ENCODE measurements at regions not wholly inside any gene's neighbourhood (a gene's known extent, or its start where the extent isn't known, plus 50 kb on each side); places are given as distances from the start of the nearest gene placed in this dataset.

DNA sequence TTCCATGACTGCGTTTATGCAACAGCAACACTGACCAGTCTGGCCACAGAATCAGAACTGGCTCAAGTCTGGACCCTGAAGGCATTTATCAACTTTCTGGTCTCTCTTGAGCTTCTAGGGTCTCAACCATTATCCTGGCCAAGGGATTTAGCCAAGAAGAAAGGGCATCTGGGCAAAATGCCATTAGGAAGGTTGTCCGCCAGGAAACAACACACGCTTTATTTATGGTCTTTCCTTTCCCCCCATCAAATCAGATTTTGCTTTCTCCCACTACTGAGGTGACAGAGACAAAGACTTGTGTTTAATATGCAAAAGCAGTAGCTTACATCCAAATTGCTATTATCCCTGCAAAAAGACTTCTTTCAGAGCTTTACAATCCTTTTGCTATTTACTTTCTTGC lies 81.6 kb upstream of the PPP2R5A start:
- TF ChIP-seq JUND (IDR thresholded peaks at IDR 0.05; ENCODE audit: low read depth) = no peak
- in situ Hi-C loops (cut with HindIII; ENCODE audit: low pct_unique_long_range_greater_than_20kb, low sequenced_read_pairs) = no loop called here
- DNase-seq (ENCODE audit: low read depth in 1 of 2, low spot score in 1 of 2) = no peak

- TF ChIP-seq JUND (IDR thresholded peaks at IDR 0.05; ENCODE audit: low read depth) = no peak
- in situ Hi-C loops (cut with HindIII; ENCODE audit: low pct_unique_long_range_greater_than_20kb, low sequenced_read_pairs) = no loop called here
- DNase-seq (ENCODE audit: low read depth in 1 of 2, low spot score in 1 of 2) = no peak
Observed at GRCh38 chr1:212205006-212205405, 80.2 kb upstream of the PPP2R5A start.

GRCh38 chr1:212205843-212206242 lies 79.4 kb upstream of the PPP2R5A start:
- no peak for TF ChIP-seq JUND (IDR thresholded peaks at IDR 0.05; ENCODE audit: low read depth)
- in situ Hi-C loops (cut with HindIII; ENCODE audit: low pct_unique_long_range_greater_than_20kb, low sequenced_read_pairs) = no loop called here
- no peak for DNase-seq (ENCODE audit: low read depth in 1 of 2, low spot score in 1 of 2)

GRCh38 chr1:212207118-212207517 lies 78.1 kb upstream of the PPP2R5A start:
- in situ Hi-C loops (cut with HindIII; ENCODE audit: low pct_unique_long_range_greater_than_20kb, low sequenced_read_pairs) = no loop called here
- TF ChIP-seq JUND (IDR thresholded peaks at IDR 0.05; ENCODE audit: low read depth) = no peak
- DNase-seq (ENCODE audit: low read depth in 1 of 2, low spot score in 1 of 2) = no peak

GRCh38 chr1:212207822-212208520 lies 77.2 kb upstream of the PPP2R5A start:
- DNase-seq (ENCODE audit: low read depth in 1 of 2, low spot score in 1 of 2) = no peak
- in situ Hi-C loops (cut with HindIII; ENCODE audit: low pct_unique_long_range_greater_than_20kb, low sequenced_read_pairs) = no loop called here
- no peak for TF ChIP-seq JUND (IDR thresholded peaks at IDR 0.05; ENCODE audit: low read depth)

GRCh38 chr1:212208978-212209644 lies 76.1 kb upstream of the PPP2R5A start:
- no peak for TF ChIP-seq JUND (IDR thresholded peaks at IDR 0.05; ENCODE audit: low read depth)
- DNase-seq (ENCODE audit: low read depth in 1 of 2, low spot score in 1 of 2) = no peak
- in situ Hi-C loops (cut with HindIII; ENCODE audit: low pct_unique_long_range_greater_than_20kb, low sequenced_read_pairs) = no loop called here

- no peak for TF ChIP-seq JUND (IDR thresholded peaks at IDR 0.05; ENCODE audit: low read depth)
- in situ Hi-C loops (cut with HindIII; ENCODE audit: low pct_unique_long_range_greater_than_20kb, low sequenced_read_pairs) = no loop called here
- no peak for DNase-seq (ENCODE audit: low read depth in 1 of 2, low spot score in 1 of 2)
Observed at GRCh38 chr1:212211371-212211770, 73.8 kb upstream of the PPP2R5A start.

GRCh38 chr1:212212343-212212742 lies 72.9 kb upstream of the PPP2R5A start:
- no peak for TF ChIP-seq JUND (IDR thresholded peaks at IDR 0.05; ENCODE audit: low read depth)
- in situ Hi-C loops (cut with HindIII; ENCODE audit: low pct_unique_long_range_greater_than_20kb, low sequenced_read_pairs) = no loop called here
- no peak for DNase-seq (ENCODE audit: low read depth in 1 of 2, low spot score in 1 of 2)

DNA sequence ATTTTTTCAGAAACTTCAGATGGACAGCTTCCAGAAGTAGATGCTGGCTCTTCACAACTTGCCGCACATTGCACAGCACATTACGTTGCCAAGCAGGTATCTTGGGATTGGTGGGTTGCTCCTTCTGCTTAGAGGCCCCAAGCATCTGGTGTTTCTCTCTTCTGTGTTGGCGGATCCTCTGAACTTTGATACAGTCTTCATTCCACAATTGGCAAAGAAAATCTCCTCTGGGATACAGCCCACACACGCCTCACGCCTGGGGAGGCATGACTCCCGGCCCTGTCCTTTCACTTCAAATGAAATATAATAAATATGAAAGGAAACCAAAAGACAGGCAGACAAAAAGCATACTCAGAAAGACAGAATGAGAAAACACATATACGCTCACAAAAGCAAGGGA lies 72.3 kb upstream of the PPP2R5A start:
- TF ChIP-seq JUND (IDR thresholded peaks at IDR 0.05; ENCODE audit: low read depth) = no peak
- no peak for DNase-seq (ENCODE audit: low read depth in 1 of 2, low spot score in 1 of 2)
- in situ Hi-C loops (cut with HindIII; ENCODE audit: low pct_unique_long_range_greater_than_20kb, low sequenced_read_pairs) = no loop called here

DNA sequence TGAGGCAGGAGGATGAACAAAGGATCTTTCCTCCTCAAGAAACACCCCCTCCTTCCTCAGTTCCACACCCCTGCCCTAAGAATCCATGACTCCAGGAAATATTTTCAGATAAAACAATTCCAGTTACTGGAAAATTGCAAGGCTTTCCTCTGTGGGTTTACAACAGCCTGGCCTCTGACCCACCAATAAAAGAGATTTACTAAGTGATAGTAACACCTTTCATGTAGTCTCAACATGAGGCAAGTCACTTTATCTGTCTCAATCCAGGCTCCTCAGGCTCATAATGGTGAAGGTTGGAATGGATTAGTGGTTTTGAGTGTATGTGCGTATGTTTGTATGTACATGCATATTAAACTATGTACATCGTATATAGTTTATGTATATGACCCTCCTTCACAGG lies 71.4 kb upstream of the PPP2R5A start:
- no peak for TF ChIP-seq JUND (IDR thresholded peaks at IDR 0.05; ENCODE audit: low read depth)
- in situ Hi-C loops (cut with HindIII; ENCODE audit: low pct_unique_long_range_greater_than_20kb, low sequenced_read_pairs) = no loop called here
- DNase-seq (ENCODE audit: low read depth in 1 of 2, low spot score in 1 of 2) = no peak

DNA sequence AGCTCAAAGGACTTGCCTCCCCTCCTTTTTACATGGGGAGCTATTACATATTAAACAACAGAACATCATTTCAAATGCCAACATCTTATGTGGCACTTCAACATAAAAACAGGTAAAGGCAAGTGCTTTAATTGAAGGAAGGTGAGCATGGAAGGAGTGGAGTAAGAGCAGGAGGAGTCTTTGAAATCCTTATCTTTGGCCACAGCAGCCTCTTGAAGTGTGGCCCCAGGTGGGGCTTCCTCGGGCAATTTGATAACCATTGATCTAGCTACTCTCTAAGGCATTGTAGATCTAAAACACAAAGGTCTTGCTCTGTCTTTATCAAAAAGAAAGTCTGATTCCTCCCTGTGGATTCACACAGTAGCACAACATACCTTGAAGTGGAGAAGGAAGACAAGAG lies 70.9 kb upstream of the PPP2R5A start:
- TF ChIP-seq JUND (IDR thresholded peaks at IDR 0.05; ENCODE audit: low read depth) = no peak
- in situ Hi-C loops (cut with HindIII; ENCODE audit: low pct_unique_long_range_greater_than_20kb, low sequenced_read_pairs) = no loop called here
- DNase-seq (ENCODE audit: low read depth in 1 of 2, low spot score in 1 of 2) = no peak

- no peak for TF ChIP-seq JUND (IDR thresholded peaks at IDR 0.05; ENCODE audit: low read depth)
- no peak for DNase-seq (ENCODE audit: low read depth in 1 of 2, low spot score in 1 of 2)
- in situ Hi-C loops (cut with HindIII; ENCODE audit: low pct_unique_long_range_greater_than_20kb, low sequenced_read_pairs) = no loop called here
Observed at GRCh38 chr1:212215910-212216309, 69.3 kb upstream of the PPP2R5A start.

GRCh38 chr1:212217633-212218032 lies 67.6 kb upstream of the PPP2R5A start:
- in situ Hi-C loops (cut with HindIII; ENCODE audit: low pct_unique_long_range_greater_than_20kb, low sequenced_read_pairs) = no loop called here
- TF ChIP-seq JUND (IDR thresholded peaks at IDR 0.05; ENCODE audit: low read depth) = no peak
- DNase-seq (ENCODE audit: low read depth in 1 of 2, low spot score in 1 of 2) = no peak

- in situ Hi-C loops (cut with HindIII; ENCODE audit: low pct_unique_long_range_greater_than_20kb, low sequenced_read_pairs) = no loop called here
- DNase-seq (ENCODE audit: low read depth in 1 of 2, low spot score in 1 of 2) = no peak
- TF ChIP-seq JUND (IDR thresholded peaks at IDR 0.05; ENCODE audit: low read depth) = no peak
Observed at GRCh38 chr1:212218065-212218464, 67.1 kb upstream of the PPP2R5A start.
